Islet of Langerhans (tissue), 1 donor: ENCODE measurements at regions not wholly inside any gene's neighbourhood (a gene's known extent, or its start where the extent isn't known, plus 50 kb on each side); places are given as distances from the start of the nearest gene placed in this dataset.

Source experiments
- FAIRE-seq: peaks from one replicate; lab custom pipeline; 2011; peaks lifted over from hg19 to GRCh38; lab: Jason Lieb, UNC

- no peak for FAIRE-seq
Measured at GRCh38 chr2:123128951-123129350, 896.1 kb upstream of the CNTNAP5 start.

DNA sequence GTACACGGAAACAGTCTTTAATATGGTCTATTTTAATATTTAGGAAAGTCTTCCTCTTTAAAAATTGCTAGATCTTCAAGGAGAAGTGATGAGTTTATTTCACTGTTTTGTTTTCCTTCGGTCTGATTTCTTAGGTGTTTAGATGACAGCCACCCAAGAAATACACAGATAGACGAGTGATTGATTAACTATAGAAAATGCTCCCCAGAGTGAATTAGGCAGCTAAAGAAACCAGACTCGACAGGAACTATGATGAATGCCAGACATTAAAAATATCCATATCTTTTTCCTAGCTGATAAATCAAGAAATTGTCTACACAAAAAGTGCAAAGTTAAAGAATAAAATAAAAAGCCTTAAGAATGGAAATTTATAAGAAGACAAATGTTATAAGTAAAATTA is 888.7 kb upstream of the CNTNAP5 start:
- no peak for FAIRE-seq

DNA sequence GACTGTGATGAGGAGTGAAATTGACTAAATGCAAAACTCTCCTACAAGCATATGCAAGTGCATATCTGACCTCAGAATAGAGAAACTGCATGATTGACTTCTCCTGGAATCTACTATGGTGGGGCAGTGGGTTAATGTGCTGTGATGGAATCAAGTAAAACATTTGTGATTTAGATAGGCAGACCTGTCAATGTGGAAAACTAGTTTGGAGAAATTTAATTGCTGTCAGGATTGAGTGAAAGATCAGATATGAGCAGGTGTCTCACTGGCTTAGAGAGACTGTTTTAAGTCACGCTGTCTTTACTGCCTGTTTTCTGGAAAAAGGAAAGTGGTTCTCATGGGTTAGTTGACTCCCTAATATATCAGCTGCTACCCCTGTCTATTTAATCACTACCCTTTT is 881.0 kb upstream of the CNTNAP5 start:
- FAIRE-seq, result no peak

DNA sequence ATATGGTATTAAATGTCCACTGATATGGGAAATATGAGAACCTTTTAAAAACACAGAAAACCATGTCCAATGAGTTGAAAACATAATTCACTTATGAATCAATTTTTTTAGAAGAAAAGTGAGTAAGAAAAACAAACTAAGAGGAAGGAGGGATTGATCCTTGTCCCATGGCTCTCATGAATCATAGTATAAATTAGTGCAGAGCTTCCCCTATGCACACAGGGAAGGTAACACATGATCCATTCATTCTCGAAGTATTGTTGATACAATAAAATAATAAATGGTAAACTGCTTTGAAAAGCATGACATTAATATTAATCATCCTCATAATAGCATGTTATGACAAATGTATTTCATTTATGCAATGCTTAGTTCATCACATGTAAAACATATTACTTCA is 872.0 kb upstream of the CNTNAP5 start:
- FAIRE-seq, result no peak

DNA sequence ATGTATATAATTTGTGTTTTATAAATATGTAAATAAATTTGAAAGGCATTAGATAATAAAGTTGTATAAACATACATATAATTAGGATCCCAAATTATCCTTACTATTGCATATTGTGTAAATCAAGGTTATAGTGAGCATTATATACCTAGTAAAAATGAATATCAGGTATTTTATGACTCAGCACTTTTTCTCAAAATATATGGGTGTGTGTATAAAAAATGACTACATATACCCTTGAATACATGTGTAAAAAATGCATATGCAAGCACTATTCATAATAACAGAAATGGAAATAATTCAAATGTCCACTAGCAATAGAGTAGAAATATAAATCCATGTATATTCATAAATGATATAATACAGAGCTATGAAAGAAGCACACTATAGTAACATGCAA is 870.9 kb upstream of the CNTNAP5 start:
- no peak for FAIRE-seq

DNA sequence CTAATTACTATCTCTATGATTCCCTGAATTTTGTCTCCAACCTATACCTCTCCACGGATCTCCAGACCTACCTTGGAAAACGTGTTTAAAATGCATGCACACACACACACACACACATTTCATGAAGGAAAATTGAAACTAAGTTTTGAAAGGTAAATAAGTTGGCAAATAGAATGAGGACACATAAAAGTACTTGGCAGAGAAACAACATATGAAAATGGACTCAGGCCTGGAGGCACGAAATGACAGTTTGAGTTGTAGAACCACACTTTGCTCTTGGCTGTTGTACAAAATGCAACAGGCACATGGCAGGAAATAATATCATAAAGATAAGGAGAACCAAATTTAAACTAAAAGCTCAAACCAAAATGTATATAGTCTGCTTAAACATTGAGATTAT is 868.1 kb upstream of the CNTNAP5 start:
- no peak for FAIRE-seq

- FAIRE-seq, result no peak
Measured at GRCh38 chr2:123162400-123163016, 862.6 kb upstream of the CNTNAP5 start.

DNA sequence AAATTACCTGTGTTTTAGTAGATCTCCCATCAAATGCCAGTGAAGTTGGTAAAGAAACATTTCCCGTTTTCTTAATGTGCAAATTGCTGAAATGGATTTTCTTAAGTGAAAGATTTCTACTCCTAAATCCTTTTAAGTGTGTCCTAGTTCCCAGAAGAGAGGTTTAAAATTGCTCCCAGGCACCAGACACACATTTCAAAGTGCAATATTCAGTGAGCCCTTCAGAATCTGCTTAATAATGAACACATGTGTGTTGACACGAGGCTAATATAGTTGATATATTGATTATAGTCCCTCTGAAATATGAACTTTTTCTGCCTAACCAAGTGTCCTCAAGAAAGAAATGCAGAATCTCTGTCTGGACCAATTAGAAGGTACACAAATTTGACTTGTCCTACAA is 861.7 kb upstream of the CNTNAP5 start:
- no peak for FAIRE-seq

DNA sequence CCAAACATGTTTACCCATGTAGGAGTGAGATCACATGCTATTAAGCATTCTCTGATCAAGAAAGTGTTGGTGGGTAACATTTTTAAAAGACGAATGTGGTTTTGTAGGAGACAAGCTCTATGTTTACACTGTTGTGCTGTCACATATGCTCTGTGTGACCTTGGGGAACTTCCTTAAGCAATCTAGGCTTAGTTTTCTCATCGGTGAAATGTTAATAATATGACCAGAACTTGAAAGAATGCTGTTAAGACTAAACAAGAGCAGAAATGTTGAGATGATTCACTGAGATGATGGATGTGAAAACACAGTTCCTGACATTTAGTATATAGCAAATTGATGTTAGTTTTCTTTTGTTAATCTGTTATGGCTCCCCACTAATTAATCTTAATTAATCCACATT is 860.9 kb upstream of the CNTNAP5 start:
- FAIRE-seq, result no peak

DNA sequence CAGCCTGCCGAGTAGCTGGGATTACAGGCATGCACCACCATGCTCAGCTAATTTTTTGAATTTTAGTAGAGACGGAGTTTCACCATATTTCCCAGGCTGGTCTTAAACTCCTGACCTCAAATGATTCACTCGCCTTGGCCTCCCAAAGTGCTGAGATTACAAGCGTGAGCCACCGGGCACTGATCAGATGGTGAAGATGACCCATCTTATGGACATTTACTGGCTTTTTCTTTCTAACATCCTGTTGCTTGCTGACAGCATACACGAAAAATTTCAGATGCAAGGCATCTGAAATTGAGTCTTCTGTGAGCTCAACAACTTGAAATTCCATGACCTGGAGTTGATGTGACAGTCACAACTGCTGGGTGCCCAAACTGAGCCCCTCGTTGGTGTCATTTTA is 859.5 kb upstream of the CNTNAP5 start:
- FAIRE-seq, result no peak

GRCh38 chr2:123179526-123179925 is 845.6 kb upstream of the CNTNAP5 start:
- FAIRE-seq, result no peak

DNA sequence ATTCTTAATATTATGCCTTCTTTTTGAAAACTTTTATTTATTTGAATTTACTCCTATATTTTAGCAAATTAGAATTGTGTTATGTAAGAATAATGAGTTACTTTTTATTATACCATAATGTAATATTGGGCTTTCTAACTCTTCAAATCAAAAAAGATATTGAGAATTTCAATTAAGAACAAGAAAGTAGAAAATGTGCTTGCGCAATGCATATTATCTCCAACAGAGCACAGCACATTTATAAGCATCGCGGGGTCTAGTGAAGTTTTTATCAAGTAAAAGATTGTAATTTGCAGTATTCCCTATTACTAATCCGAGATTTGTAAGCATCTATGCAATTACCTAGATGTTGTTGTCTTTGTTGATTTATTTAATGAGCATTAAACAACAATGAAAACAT is 829.1 kb upstream of the CNTNAP5 start:
- FAIRE-seq, result no peak

- FAIRE-seq, result no peak
Measured at GRCh38 chr2:123200035-123200434, 825.1 kb upstream of the CNTNAP5 start.

DNA sequence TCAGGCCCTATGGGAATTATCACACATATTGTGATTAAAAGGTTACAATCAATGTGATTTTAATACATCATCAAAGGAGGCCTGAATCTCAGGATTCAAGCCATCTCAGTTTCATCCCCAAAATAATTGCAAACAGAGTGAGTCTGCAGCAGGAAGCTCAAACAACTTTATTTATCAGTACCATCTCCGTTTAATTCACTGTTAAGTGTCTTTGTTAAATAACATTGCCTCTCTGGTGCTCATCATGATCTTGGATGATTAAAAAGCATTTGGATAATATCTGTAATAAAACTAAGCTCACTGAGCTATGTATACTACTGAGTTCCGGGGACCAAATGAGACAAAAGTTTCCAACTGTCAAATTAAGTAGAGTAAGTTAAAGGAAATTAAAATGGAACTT is 817.8 kb upstream of the CNTNAP5 start:
- no peak for FAIRE-seq

DNA sequence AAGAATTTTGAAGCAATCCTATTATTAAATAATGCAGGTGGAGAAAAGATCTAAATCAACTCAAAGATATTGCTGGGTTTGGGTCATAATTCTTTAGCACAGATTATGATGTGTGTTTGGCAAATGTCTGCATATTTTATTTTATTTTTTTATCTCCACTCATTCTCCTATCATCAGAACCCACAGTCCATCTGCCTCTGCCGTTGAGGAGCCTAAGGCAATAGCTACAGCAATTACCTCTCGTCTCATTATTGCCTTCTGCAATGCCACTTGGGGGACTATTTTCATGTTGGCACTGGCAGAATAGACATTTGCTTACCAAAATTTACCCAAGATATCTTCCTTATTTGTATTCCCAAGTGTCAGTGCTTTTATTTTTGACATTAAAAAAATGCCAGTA is 815.9 kb upstream of the CNTNAP5 start:
- FAIRE-seq, result no peak

GRCh38 chr2:123211181-123211580 is 813.9 kb upstream of the CNTNAP5 start:
- FAIRE-seq, result no peak

DNA sequence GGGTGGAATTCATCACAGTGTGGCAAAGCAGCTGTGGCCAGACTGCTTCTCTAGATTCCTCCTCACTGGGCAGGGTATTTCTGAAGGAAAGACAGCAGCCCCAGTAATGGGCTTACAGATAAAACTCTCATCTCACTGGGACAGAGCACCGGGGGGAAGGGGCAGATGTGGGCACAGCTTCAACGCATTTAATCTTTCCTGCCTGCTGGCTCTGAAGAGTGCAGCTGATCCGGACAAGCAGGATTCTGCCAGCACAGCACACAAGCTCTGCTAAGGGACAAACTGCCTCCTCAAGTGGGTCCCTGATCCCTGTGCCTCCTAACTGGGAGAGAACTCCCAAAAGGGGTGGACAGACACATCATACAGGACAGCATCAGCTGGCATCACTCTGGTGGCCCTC is 779.9 kb upstream of the CNTNAP5 start:
- no peak for FAIRE-seq

- FAIRE-seq, result no peak
Measured at GRCh38 chr2:123258877-123259539, 766.1 kb upstream of the CNTNAP5 start.

DNA sequence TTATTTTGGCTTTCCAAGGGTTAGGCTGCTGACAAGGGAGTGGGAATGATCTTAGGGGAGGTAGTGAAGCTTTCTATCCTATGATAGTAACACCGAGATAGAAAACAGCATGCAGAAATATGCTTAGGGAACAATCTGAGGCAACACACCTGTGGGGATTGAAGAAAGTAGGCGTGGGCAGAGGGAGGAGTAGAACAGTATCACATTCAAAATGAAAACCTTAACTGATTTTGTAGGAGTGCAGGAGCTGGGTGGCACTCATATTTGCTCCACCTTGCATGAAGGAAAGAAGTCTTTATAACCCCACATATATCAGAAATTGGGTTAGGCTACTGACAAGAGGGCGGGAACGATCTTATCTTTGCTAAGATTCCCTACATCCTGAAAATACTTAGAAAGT is 762.2 kb upstream of the CNTNAP5 start:
- FAIRE-seq, result no peak

- FAIRE-seq, result no peak
Measured at GRCh38 chr2:123283431-123283830, 741.7 kb upstream of the CNTNAP5 start.

DNA sequence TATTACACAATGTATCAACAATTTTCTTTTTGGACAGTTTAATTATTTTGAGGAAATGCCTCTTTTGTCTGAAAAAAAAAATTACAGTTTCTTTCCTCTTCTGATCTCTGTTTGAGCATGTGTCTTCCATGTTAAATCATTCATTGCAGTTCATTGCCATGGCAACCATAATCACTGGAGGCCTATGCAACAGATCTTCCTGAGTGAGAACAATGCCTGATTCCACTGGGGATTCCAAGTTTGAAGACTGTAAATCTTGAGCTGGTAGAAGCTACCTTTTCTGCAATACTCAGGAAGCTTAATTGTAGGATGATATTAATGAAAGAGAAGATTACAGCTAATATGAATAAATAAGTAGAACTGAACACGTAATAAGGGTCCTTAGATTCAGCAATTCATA is 721.4 kb upstream of the CNTNAP5 start:
- FAIRE-seq, result no peak
